Lower leg skin (tissue), 4 donors: ENCODE measurements at regions not wholly inside any gene's neighbourhood (a gene's known extent, or its start where the extent isn't known, plus 50 kb on each side); places are given as distances from the start of the nearest gene placed in this dataset.

Source experiments
- DNase-seq, 2 donors: peaks; one replicate each; pipeline ENCODE4 v3.0.0-alpha.2; 2019; ENCODE audit warnings: low spot score in 2 of 2
- H3K4me3 ChIP-seq: fragments of 200-600 bp; sonication (generic); 2 replicates; pipeline ENCODE4 v1.5.1; 2017; ENCODE audit warnings: mild to moderate bottlenecking, low read depth; ENCODE audit not compliant: poor library complexity, severe bottlenecking
- CTCF ChIP-seq, 3 donors: fragments of 450-650 bp; IDR thresholded peaks; one replicate each; pipeline ENCODE4 v1.5.1; 2016; ENCODE audit warnings: antibody characterized with exemption in 3 of 3, mild to moderate bottlenecking in 3 of 3, moderate library complexity in 2 of 3
- POLR2A ChIP-seq, 2 donors: fragments of 450-650 bp; IDR thresholded peaks; one replicate each; pipeline ENCODE4 v1.6.1; 2016 to 2017; ENCODE audit warnings: antibody characterized with exemption in 2 of 2, mild to moderate bottlenecking in 1 of 2, moderate library complexity in 1 of 2
- WGBS, 2 donors: methylation state at CpG; one replicate each; pipeline ENCODE4 v1.1.5; 2018; 5-methylcytosine and 5-hydroxymethylcytosine counted together
- intact Hi-C: fragments of 100-400 bp; cut with DNase I; formaldehyde crosslinking; loops from one replicate; pipeline ENCODE4 v1.15.0; 2023; ENCODE audit warnings: low total_unique reads

GRCh38 chr2:222809582-222809981 lies 51.3 kb upstream of the ACSL3 start:
- TF ChIP-seq POLR2A (IDR thresholded peaks at IDR 0.05): no peak
- TF ChIP-seq CTCF (IDR thresholded peaks at IDR 0.05): no peak
- no peak overlapping the region for H3K4me3 ChIP-seq
- intact Hi-C loops: no loop called here
- DNase-seq: no peak
- 84 to 86% methylated on average over 2 of the region's 2 CpGs for WGBS, 2 donors

- WGBS, 2 donors: 86 to 87% methylated on average over 5 of the region's 5 CpGs
- intact Hi-C loops: no loop called here
Measured at GRCh38 chr2:222810044-222810443, 50.8 kb upstream of the ACSL3 start.

More at GRCh38 chr2:222810044-222810443, 50.8 kb upstream of the ACSL3 start:
- H3K4me3 ChIP-seq: no peak overlapping the region
- DNase-seq: no peak
- TF ChIP-seq CTCF (IDR thresholded peaks at IDR 0.05) (no peak), POLR2A (IDR thresholded peaks at IDR 0.05) (no peak)
